ENCODE measurements at regions not wholly inside any gene's neighbourhood (a gene's known extent, or its start where the extent isn't known, plus 50 kb on each side); places are given as distances from the start of the nearest gene placed in this dataset.

- Histone ChIP-seq H3K79me1 (ENCODE audit: low read depth, low read length) (no peaks in the 10 kb centered on the region), H4K8ac (ENCODE audit: extremely low read depth, insufficient read depth, low read length) (no peak overlapping the region), H3K23me2 (ENCODE audit: low read depth, low read length) (no peaks in the 10 kb centered on the region), H2AK5ac (ENCODE audit: low read depth, low read length) (no peak overlapping the region), H3K4me2 (ENCODE audit: insufficient read depth in 1 of 2, low read depth in 2 of 2, low read length in 2 of 2) (no peak overlapping the region), H2BK120ac (replicated peaks; ENCODE audit: low read depth, low read length) (no peak overlapping the region), H4K20me1 (replicated peaks in 1 of 2; ENCODE audit: control insufficient read depth in 1 of 2, insufficient read depth in 2 of 2, low read length in 2 of 2) (no peaks in the 10 kb centered on the region), H3K4me1 (replicated peaks in 1 of 4; ENCODE audit: control insufficient read depth in 3 of 4, insufficient read depth in 4 of 4, low read length in 3 of 4) (peaks cover 0 to 3% (median 0%) of the 10 kb centered on the region in 4 experiments; a peak in 2 of 7 replicates), H4K5ac (ENCODE audit: insufficient read length, low read depth, low read length) (no peak overlapping the region), H3K23ac (ENCODE audit: insufficient read length) (no peak overlapping the region), H2AFZ (ENCODE audit: low read length) (no peak overlapping the region), H2BK5ac (ENCODE audit: low read depth, low read length) (no peak overlapping the region), H2BK20ac (ENCODE audit: low read length) (no peak overlapping the region), H3K4me3 (ENCODE audit: extremely low read depth in 1 of 4, insufficient read depth in 2 of 4, low read depth in 3 of 4, low read length in 4 of 4) (no peak overlapping the region), H3K14ac (ENCODE audit: insufficient read length) (no peak overlapping the region), H3K27ac (ENCODE audit: low read depth, low read length) (no peak overlapping the region), H2BK15ac (ENCODE audit: low read length) (no peak overlapping the region), H2BK12ac (ENCODE audit: low read depth, low read length) (no peak overlapping the region), H3K56ac (replicated peaks; ENCODE audit: insufficient read length, low read depth, low read length) (no peak overlapping the region), H3K9ac (replicated peaks in 1 of 4; ENCODE audit: extremely low read depth in 1 of 4, low read depth in 3 of 4, low read length in 3 of 4) (no peak overlapping the region), H3K4ac (replicated peaks; ENCODE audit: insufficient read length, low read depth, low read length) (no peak overlapping the region), H4K91ac (replicated peaks; ENCODE audit: insufficient read length, low read length) (no peak overlapping the region), H3K27me3 (replicated peaks in 1 of 4; ENCODE audit: control insufficient read depth in 3 of 4, extremely low read depth in 1 of 4, insufficient read depth in 3 of 4, low read length in 3 of 4) (no peaks in the 10 kb centered on the region), H3K18ac (ENCODE audit: extremely low read depth, low read length) (no peak overlapping the region), H3K36me3 (ENCODE audit: control insufficient read depth in 2 of 4, insufficient read depth in 4 of 4, low read length in 3 of 4) (no peaks in the 10 kb centered on the region), H3K9me3 (ENCODE audit: insufficient read depth in 2 of 2, low read depth in 1 of 2, low read length in 1 of 2) (no peaks in the 10 kb centered on the region), H3K79me2 (ENCODE audit: control insufficient read depth in 1 of 2, insufficient read depth in 2 of 2, low read length in 2 of 2) (no peaks in the 10 kb centered on the region)
- WGBS, 2 experiments (ENCODE audit: extremely low coverage in 1 of 2, insufficient coverage in 1 of 2, insufficient read length in 1 of 2, insufficient replicate concordance in 2 of 2, low coverage in 1 of 2, low lambda C conversion rate in 2 of 2, missing lambda C conversion rate in 1 of 2): 63% methylated on average over 1 of the region's 1 CpG; no CpG with 5 or more reads in 1 of the 2 experiments
- CTCF ChIA-PET (ENCODE audit: partially characterized antibody): no interaction called here
- POLR2A ChIA-PET (ENCODE audit: partially characterized antibody): no interaction called here
- DNase-seq (ENCODE audit: low read depth in 1 of 2, low spot score in 2 of 2): no peak
- no peak for FAIRE-seq
- TF ChIP-seq POLR2A (IDR thresholded peaks at IDR 0.05; ENCODE audit: control extremely low read depth in 1 of 2, low read depth in 2 of 2, low read length in 2 of 2) (no peak), TAF1 (IDR thresholded peaks at IDR 0.05; ENCODE audit: low read depth, low read length) (no peak), CTBP2 (IDR thresholded peaks at IDR 0.05; ENCODE audit: borderline replicate concordance, insufficient read depth, insufficient read length, low read length) (no peak), HDAC6 (IDR thresholded peaks at IDR 0.05; ENCODE audit: low read depth, low read length) (no peak), GABPA (IDR thresholded peaks at IDR 0.05; ENCODE audit: borderline replicate concordance, insufficient read depth, low read length) (no peak), SP4 (IDR thresholded peaks at IDR 0.05; ENCODE audit: low read length) (no peak)
Observed at GRCh38 chr18:68054669-68055068, 538.1 kb upstream of the DSEL start.
